ENCODE measurements at regions not wholly inside any gene's neighbourhood (a gene's known extent, or its start where the extent isn't known, plus 50 kb on each side); places are given as distances from the start of the nearest gene placed in this dataset.

- no peaks in the 10 kb centered on the region for H3K79me2 ChIP-seq
- no peaks in the 10 kb centered on the region for H4K20me1 ChIP-seq (ENCODE audit: insufficient read depth, poor library complexity, severe bottlenecking)
- H3K4me1 ChIP-seq (ENCODE audit: insufficient read depth), result peaks cover 18% of the 10 kb centered on the region
- H3K9me2 ChIP-seq (replicated peaks; ENCODE audit: insufficient read depth), result no peaks in the 10 kb centered on the region
- no peak overlapping the region for H3K4me3 ChIP-seq
- TF ChIP-seq CTCF (IDR thresholded peaks at IDR 0.05; ENCODE audit: poor library complexity), result no peak
- no peak for TF ChIP-seq EZH2 (IDR thresholded peaks at IDR 0.05; ENCODE audit: borderline replicate concordance)
- TF ChIP-seq EZH2phosphoT487 (IDR thresholded peaks at IDR 0.05; ENCODE audit: low read depth, severe bottlenecking, unreplicated experiment), result no peak
- no peak for DNase-seq (ENCODE audit: low spot score)
- 34% methylated on average over 3 of the region's 3 CpGs for WGBS (ENCODE audit: low lambda C conversion rate, missing lambda C conversion rate)
- no peaks in the 10 kb centered on the region for H3K9me3 ChIP-seq (ENCODE audit: low read depth)
- H3K27ac ChIP-seq, result no peak overlapping the region
- no peaks in the 10 kb centered on the region for H3K27me3 ChIP-seq
- no peak overlapping the region for H2AFZ ChIP-seq
- no peaks in the 10 kb centered on the region for H3K36me3 ChIP-seq (replicated peaks; ENCODE audit: insufficient read depth, low read depth)
- H3K4me2 ChIP-seq, result peak overlapping the region; percentile 9
These were observed 1083.8 kb upstream of the NUDT12 start for GRCh38 chr5:104646416-104646815.

- H3K27ac ChIP-seq, result peak overlapping the region; percentile 39
- no peak overlapping the region for H2AFZ ChIP-seq
- 66% methylated on average over 3 of the region's 3 CpGs for WGBS (ENCODE audit: low lambda C conversion rate, missing lambda C conversion rate)
These were observed 1080.7 kb upstream of the NUDT12 start for GRCh38 chr5:104643320-104643719.

GRCh38 chr5:104635227-104635626 lies 1072.6 kb upstream of the NUDT12 start:
- H4K20me1 ChIP-seq (ENCODE audit: insufficient read depth, poor library complexity, severe bottlenecking), result no peaks in the 10 kb centered on the region
- no peak for DNase-seq (ENCODE audit: low spot score)
- no peak overlapping the region for H3K4me3 ChIP-seq
- H3K4me1 ChIP-seq (ENCODE audit: insufficient read depth), result no peaks in the 10 kb centered on the region
- H3K27ac ChIP-seq, result no peak overlapping the region
- no peak overlapping the region for H3K4me2 ChIP-seq
- H3K79me2 ChIP-seq, result no peaks in the 10 kb centered on the region
- H3K9me3 ChIP-seq (ENCODE audit: low read depth), result no peaks in the 10 kb centered on the region
- H3K27me3 ChIP-seq, result no peaks in the 10 kb centered on the region
- TF ChIP-seq EZH2phosphoT487 (IDR thresholded peaks at IDR 0.05; ENCODE audit: low read depth, severe bottlenecking, unreplicated experiment) (no peak), CTCF (IDR thresholded peaks at IDR 0.05; ENCODE audit: poor library complexity) (no peak), EZH2 (IDR thresholded peaks at IDR 0.05; ENCODE audit: borderline replicate concordance) (no peak)
- no peak overlapping the region for H2AFZ ChIP-seq
- 85% methylated on average over 3 of the region's 3 CpGs for WGBS (ENCODE audit: low lambda C conversion rate, missing lambda C conversion rate)
- no peaks in the 10 kb centered on the region for H3K36me3 ChIP-seq (replicated peaks; ENCODE audit: insufficient read depth, low read depth)
- no peaks in the 10 kb centered on the region for H3K9me2 ChIP-seq (replicated peaks; ENCODE audit: insufficient read depth)

More at GRCh38 chr5:104643320-104643719, 1080.7 kb upstream of the NUDT12 start:
- H3K4me2 ChIP-seq, result no peak overlapping the region
- no peaks in the 10 kb centered on the region for H3K27me3 ChIP-seq
- TF ChIP-seq CTCF (IDR thresholded peaks at IDR 0.05; ENCODE audit: poor library complexity), result no peak
- no peak for TF ChIP-seq EZH2phosphoT487 (IDR thresholded peaks at IDR 0.05; ENCODE audit: low read depth, severe bottlenecking, unreplicated experiment)
- TF ChIP-seq EZH2 (IDR thresholded peaks at IDR 0.05; ENCODE audit: borderline replicate concordance), result no peak
- no peaks in the 10 kb centered on the region for H3K79me2 ChIP-seq
- peak; percentile 45 for DNase-seq (ENCODE audit: low spot score)
- no peaks in the 10 kb centered on the region for H3K9me3 ChIP-seq (ENCODE audit: low read depth)
- no peaks in the 10 kb centered on the region for H3K9me2 ChIP-seq (replicated peaks; ENCODE audit: insufficient read depth)
- H4K20me1 ChIP-seq (ENCODE audit: insufficient read depth, poor library complexity, severe bottlenecking), result no peaks in the 10 kb centered on the region
- peaks cover 18% of the 10 kb centered on the region for H3K4me1 ChIP-seq (ENCODE audit: insufficient read depth)
- no peak overlapping the region for H3K4me3 ChIP-seq
- no peaks in the 10 kb centered on the region for H3K36me3 ChIP-seq (replicated peaks; ENCODE audit: insufficient read depth, low read depth)

GRCh38 chr5:104628911-104629310 lies 1066.3 kb upstream of the NUDT12 start:
- Histone ChIP-seq H2AFZ (no peak overlapping the region), H3K9me2 (replicated peaks; ENCODE audit: insufficient read depth) (no peaks in the 10 kb centered on the region), H3K79me2 (no peaks in the 10 kb centered on the region), H3K4me1 (ENCODE audit: insufficient read depth) (no peaks in the 10 kb centered on the region), H3K27ac (no peak overlapping the region), H3K27me3 (no peaks in the 10 kb centered on the region), H3K36me3 (replicated peaks; ENCODE audit: insufficient read depth, low read depth) (no peaks in the 10 kb centered on the region), H4K20me1 (ENCODE audit: insufficient read depth, poor library complexity, severe bottlenecking) (no peaks in the 10 kb centered on the region), H3K4me3 (no peak overlapping the region), H3K4me2 (no peak overlapping the region), H3K9me3 (ENCODE audit: low read depth) (no peaks in the 10 kb centered on the region)
- no peak for DNase-seq (ENCODE audit: low spot score)
- no peak for TF ChIP-seq EZH2phosphoT487 (IDR thresholded peaks at IDR 0.05; ENCODE audit: low read depth, severe bottlenecking, unreplicated experiment)
- TF ChIP-seq CTCF (IDR thresholded peaks at IDR 0.05; ENCODE audit: poor library complexity), result no peak
- no peak for TF ChIP-seq EZH2 (IDR thresholded peaks at IDR 0.05; ENCODE audit: borderline replicate concordance)
